DMS 273 (cell line): ENCODE measurements at regions not wholly inside any gene's neighbourhood (a gene's known extent, or its start where the extent isn't known, plus 50 kb on each side); places are given as distances from the start of the nearest gene placed in this dataset.
"Not testable (repeated sequence)": the region's sequence is repeated elsewhere in the genome, so short reads cannot be mapped to it uniquely, and the experiment has no call there.

ENCODE experiments used
- DNase-seq: peaks from one replicate; lab custom pipeline; 2025; ENCODE audit not compliant: unreplicated experiment; lab: John Stamatoyannopoulos, UW

GRCh38 chr11:115664313-115664712 is 160.1 kb upstream of the CADM1 start:
- no peak for DNase-seq

- no peak for DNase-seq
Measured at GRCh38 chr11:115663790-115664189, 159.6 kb upstream of the CADM1 start.

- peak; percentile 83 for DNase-seq
Measured at GRCh38 chr11:115660030-115660805, 156.0 kb upstream of the CADM1 start.

GRCh38 chr11:115659061-115659963 is 155.1 kb upstream of the CADM1 start:
- peak; percentile 73 for DNase-seq

- no peak for DNase-seq
Measured at GRCh38 chr11:115657586-115657985, 153.4 kb upstream of the CADM1 start.

GRCh38 chr11:115656669-115657068 is 152.5 kb upstream of the CADM1 start:
- no peak for DNase-seq

GRCh38 chr11:115656041-115656440 is 151.8 kb upstream of the CADM1 start:
- no peak for DNase-seq

GRCh38 chr11:115654792-115655191 is 150.6 kb upstream of the CADM1 start:
- no peak for DNase-seq

- no peak for DNase-seq
Measured at GRCh38 chr11:115653926-115654325, 149.7 kb upstream of the CADM1 start.

GRCh38 chr11:115653076-115653475 is 148.9 kb upstream of the CADM1 start:
- no peak for DNase-seq

GRCh38 chr11:115652496-115652895 is 148.3 kb upstream of the CADM1 start:
- no peak for DNase-seq

- DNase-seq, result no peak
Measured at GRCh38 chr11:115652094-115652493, 147.9 kb upstream of the CADM1 start.

GRCh38 chr11:115649461-115649860 is 145.2 kb upstream of the CADM1 start:
- DNase-seq, result no peak

- peak; percentile 61 for DNase-seq
Measured at GRCh38 chr11:115645631-115646317, 141.6 kb upstream of the CADM1 start.

- peak; percentile 25 for DNase-seq
Measured at GRCh38 chr11:115644856-115645255, 140.6 kb upstream of the CADM1 start.

- no peak for DNase-seq
Measured at GRCh38 chr11:115643549-115644270, 139.5 kb upstream of the CADM1 start.

- no peak for DNase-seq
Measured at GRCh38 chr11:115642660-115643059, 138.4 kb upstream of the CADM1 start.

- DNase-seq, result no peak
Measured at GRCh38 chr11:115637599-115638241, 133.5 kb upstream of the CADM1 start.

GRCh38 chr11:115636753-115637527 is 132.7 kb upstream of the CADM1 start:
- no peak for DNase-seq

GRCh38 chr11:115633977-115634376 is 129.8 kb upstream of the CADM1 start:
- not testable (repeated sequence) for DNase-seq
